ENCODE measurements at regions not wholly inside any gene's neighbourhood (a gene's known extent, or its start where the extent isn't known, plus 50 kb on each side); places are given as distances from the start of the nearest gene placed in this dataset.

DNA sequence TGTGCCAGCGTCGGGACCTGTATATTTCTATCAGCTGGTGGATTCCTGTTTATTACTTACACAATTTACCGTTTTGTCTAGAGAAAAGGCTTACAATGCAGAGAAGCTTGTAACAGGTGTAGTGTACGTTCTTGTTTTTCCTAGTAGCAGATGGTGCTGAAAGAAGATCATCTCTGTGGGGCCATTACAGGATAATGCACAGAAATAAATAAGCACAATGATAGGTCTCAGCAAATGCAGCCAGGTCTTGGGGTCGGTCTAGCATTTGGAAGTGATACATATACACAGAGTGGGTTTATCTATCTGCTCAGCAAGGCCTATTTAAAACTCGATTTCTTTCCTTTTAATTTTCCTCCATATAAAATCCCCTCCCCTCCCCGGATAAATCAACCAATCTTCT lies 180.9 kb upstream of the LCORL start:
- no peak for TF ChIP-seq CTCF (conservative IDR thresholded peaks at IDR 0.05 in 1 of 2, IDR thresholded peaks at IDR 0.05 in 1 of 2; ENCODE audit: extremely low read depth in 1 of 2, insufficient read depth in 1 of 2, low read depth in 1 of 2, low read length in 2 of 2)
- no peak for TF ChIP-seq EZH2 (IDR thresholded peaks at IDR 0.05; ENCODE audit: borderline replicate concordance, low read length)
